ENCODE measurements at regions not wholly inside any gene's neighbourhood (a gene's known extent, or its start where the extent isn't known, plus 50 kb on each side); places are given as distances from the start of the nearest gene placed in this dataset.

GRCh38 chr3:95177096-95177495 lies 1114.2 kb downstream of the NSUN3 start:
- no peak for DNase-seq (ENCODE audit: low read depth in 2 of 2)
- TF ChIP-seq CTCF (IDR thresholded peaks at IDR 0.05; ENCODE audit: low read depth, low read length): no peak
- no peak overlapping the region for H3K4me3 ChIP-seq (replicated peaks in 1 of 2; ENCODE audit: low read depth in 2 of 2, low read length in 2 of 2)

- TF ChIP-seq CTCF (IDR thresholded peaks at IDR 0.05; ENCODE audit: low read depth, low read length): no peak
- no peak overlapping the region for H3K4me3 ChIP-seq (replicated peaks in 1 of 2; ENCODE audit: low read depth in 2 of 2, low read length in 2 of 2)
- DNase-seq (ENCODE audit: low read depth in 2 of 2): no peak
These were observed 1121.2 kb downstream of the NSUN3 start for GRCh38 chr3:95184038-95184437.

GRCh38 chr3:95189348-95189747 lies 1126.5 kb downstream of the NSUN3 start:
- DNase-seq (ENCODE audit: low read depth in 2 of 2): no peak
- no peak overlapping the region for H3K4me3 ChIP-seq (replicated peaks in 1 of 2; ENCODE audit: low read depth in 2 of 2, low read length in 2 of 2)
- no peak for TF ChIP-seq CTCF (IDR thresholded peaks at IDR 0.05; ENCODE audit: low read depth, low read length)

- H3K4me3 ChIP-seq (replicated peaks in 1 of 2; ENCODE audit: low read depth in 2 of 2, low read length in 2 of 2): no peak overlapping the region
- DNase-seq (ENCODE audit: low read depth in 2 of 2): no peak
- no peak for TF ChIP-seq CTCF (IDR thresholded peaks at IDR 0.05; ENCODE audit: low read depth, low read length)
These were observed 1134.8 kb downstream of the NSUN3 start for GRCh38 chr3:95197661-95198060.

GRCh38 chr3:95200384-95200783 lies 1137.5 kb downstream of the NSUN3 start:
- DNase-seq (ENCODE audit: low read depth in 2 of 2): no peak
- no peak overlapping the region for H3K4me3 ChIP-seq (replicated peaks in 1 of 2; ENCODE audit: low read depth in 2 of 2, low read length in 2 of 2)
- no peak for TF ChIP-seq CTCF (IDR thresholded peaks at IDR 0.05; ENCODE audit: low read depth, low read length)

- TF ChIP-seq CTCF (IDR thresholded peaks at IDR 0.05; ENCODE audit: low read depth, low read length): no peak
- DNase-seq (ENCODE audit: low read depth in 2 of 2): no peak
- no peak overlapping the region for H3K4me3 ChIP-seq (replicated peaks in 1 of 2; ENCODE audit: low read depth in 2 of 2, low read length in 2 of 2)
These were observed 1148.0 kb downstream of the NSUN3 start for GRCh38 chr3:95210878-95211277.

- TF ChIP-seq CTCF (IDR thresholded peaks at IDR 0.05; ENCODE audit: low read depth, low read length): no peak
- H3K4me3 ChIP-seq (replicated peaks in 1 of 2; ENCODE audit: low read depth in 2 of 2, low read length in 2 of 2): no peak overlapping the region
- no peak for DNase-seq (ENCODE audit: low read depth in 2 of 2)
These were observed 1149.3 kb downstream of the NSUN3 start for GRCh38 chr3:95212117-95212516.

All from cardiac fibroblast (primary cell).